HepG2 (cell line): ENCODE measurements at regions not wholly inside any gene's neighbourhood (a gene's known extent, or its start where the extent isn't known, plus 50 kb on each side); places are given as distances from the start of the nearest gene placed in this dataset.

Experiments used
- ATAC-seq: fragments of 200-7000 bp; cut with Tn5 transposase; 3 replicates; pipeline ENCODE4 v1.9.1; 2020; ENCODE audit warnings: mild to moderate bottlenecking, moderate library complexity
- BruUV-seq: library from RNA; stranded (reverse); fragments of 400-500 nt; replicated peaks from 2 replicates; lab custom pipeline; 2021; lab: Mats Ljungman, UMichigan
- CTCF ChIA-PET: fragments of 300-600 bp; formaldehyde crosslinking; extraction: SDS; loops from one replicate; lab custom pipeline; 2021; ENCODE audit warnings: low total read pairs, inconsistent platforms, low intra/inter-chr PET ratio; lab: Yijun Ruan, JAX
- POLR2A ChIA-PET: fragments of 350-600 bp; sonication (Branson Sonifier 250); formaldehyde crosslinking; loops from one replicate; lab custom pipeline; 2020; ENCODE audit warnings: antibody characterized with exemption, inconsistent platforms; lab: Yijun Ruan, JAX
- DNase-seq: peaks from one replicate; pipeline ENCODE4 v3.0.0-alpha.2; 2015; ENCODE audit warnings: low spot score
- FAIRE-seq: peaks from 3 replicates; lab custom pipeline; 2011; peaks lifted over from hg19 to GRCh38; lab: Jason Lieb, UNC
- H2AFZ ChIP-seq: one replicate; pipeline ENCODE4 v1.6.1; 2011; ENCODE audit warnings: low read length, inconsistent platforms
- H3K27ac ChIP-seq: fragments of 300-600 bp; 3 replicates; pipeline ENCODE4 v1.8.0; 2011; ENCODE audit warnings: mixed run types, mild to moderate bottlenecking, mixed read lengths, low read length, inconsistent platforms; ENCODE audit not compliant: insufficient read depth; ENCODE audit errors: extremely low read length
- H3K27me3 ChIP-seq, 2 experiments: fragments of 200-600 bp in 1 of 2; 2 replicates in 1 of 2; 3 replicates in 1 of 2; pipeline versions ENCODE4 v1.6.0 to v1.8.0; 2011; ENCODE audit warnings: low read length in 2 of 2, mild to moderate bottlenecking in 2 of 2, moderate library complexity in 2 of 2, inconsistent platforms in 1 of 2; ENCODE audit not compliant: insufficient read depth in 2 of 2, control insufficient read depth in 1 of 2
- H3K36me3 ChIP-seq, 2 experiments: fragments of 200-600 bp in 1 of 2; replicated peaks in 1 of 2; 2 replicates in 1 of 2; 3 replicates in 1 of 2; pipeline versions ENCODE4 v1.5.1 to v1.8.0; 2011; ENCODE audit warnings: low read length in 2 of 2, inconsistent platforms in 1 of 2; ENCODE audit not compliant: insufficient read depth in 2 of 2, control insufficient read depth in 1 of 2
- H3K4me1 ChIP-seq: 2 replicates; pipeline ENCODE4 v1.5.1; 2012; ENCODE audit warnings: low read length, inconsistent platforms; ENCODE audit not compliant: insufficient read depth
- H3K4me2 ChIP-seq: 2 replicates; pipeline ENCODE4 v1.6.0; 2011; ENCODE audit warnings: low read depth, low read length, inconsistent platforms
- H3K4me3 ChIP-seq, 3 experiments: fragments of 200-600 bp in 1 of 3; sonication (generic), shearing (Covaris generic) in 1 of 3; replicated peaks in 1 of 3; 2 replicates each; pipeline ENCODE4 v1.5.1; 2011 to 2016; ENCODE audit warnings: low read length in 3 of 3, inconsistent platforms in 2 of 3, low read depth in 2 of 3, mild to moderate bottlenecking in 2 of 3, control low read depth in 1 of 3, mixed read lengths in 1 of 3; ENCODE audit not compliant: insufficient read depth in 1 of 3
- H3K79me2 ChIP-seq: one replicate; pipeline ENCODE4 v1.6.1; 2011; ENCODE audit warnings: low read length, inconsistent platforms; ENCODE audit not compliant: insufficient read depth
- H3K9ac ChIP-seq: 2 replicates; pipeline ENCODE4 v1.6.0; 2011; ENCODE audit warnings: mild to moderate bottlenecking, low read depth, low read length, inconsistent platforms; ENCODE audit not compliant: insufficient read depth
- H3K9me3 ChIP-seq: 2 replicates; pipeline ENCODE4 v1.5.1; 2012; ENCODE audit warnings: mild to moderate bottlenecking, low read length
- H4K20me1 ChIP-seq: 2 replicates; pipeline ENCODE4 v1.6.0; 2011; ENCODE audit warnings: inconsistent platforms, mild to moderate bottlenecking, low read length, moderate library complexity; ENCODE audit not compliant: insufficient read depth
- BRCA1 ChIP-seq: sonication (generic); formaldehyde crosslinking; IDR thresholded peaks from 2 replicates; pipeline ENCODE4 v1.4.0; 2020; ENCODE audit warnings: missing genetic modification reagents
- DNMT1 ChIP-seq: sonication (generic); formaldehyde crosslinking; IDR thresholded peaks from 2 replicates; pipeline ENCODE4 v1.5.1; 2020; ENCODE audit warnings: mild to moderate bottlenecking, missing genetic modification reagents
- GPN1 ChIP-seq: sonication (generic); formaldehyde crosslinking; IDR thresholded peaks from 2 replicates; pipeline ENCODE4 v1.5.1; 2020; ENCODE audit warnings: missing genetic modification reagents, borderline replicate concordance
- HDAC1 ChIP-seq: sonication (generic); formaldehyde crosslinking; IDR thresholded peaks from 2 replicates; pipeline ENCODE4 v1.5.1; 2020; ENCODE audit warnings: mild to moderate bottlenecking, missing genetic modification reagents
- KDM5B ChIP-seq: sonication (generic); formaldehyde crosslinking; IDR thresholded peaks from 2 replicates; pipeline ENCODE4 v1.4.0; 2020; ENCODE audit warnings: missing genetic modification reagents, mild to moderate bottlenecking, borderline replicate concordance
- KLF11 ChIP-seq: IDR thresholded peaks from 2 replicates; pipeline ENCODE4 v1.6.1; 2016; ENCODE audit warnings: missing compliant biosample characterization
- KLF16 ChIP-seq, 2 experiments: sonication (generic) in 1 of 2; formaldehyde crosslinking in 1 of 2; IDR thresholded peaks; 2 replicates each; pipeline versions ENCODE4 v1.6.1 to v1.8.0; 2016 to 2023; ENCODE audit warnings: missing genetic modification reagents in 2 of 2, missing compliant biosample characterization in 1 of 2
- MED13 ChIP-seq: sonication (generic); formaldehyde crosslinking; IDR thresholded peaks from 2 replicates; pipeline ENCODE4 v1.5.0; 2020; ENCODE audit warnings: missing genetic modification reagents
- RARG ChIP-seq: sonication (generic); formaldehyde crosslinking; IDR thresholded peaks from 2 replicates; pipeline ENCODE4 v1.4.0; 2020; ENCODE audit warnings: low read depth, mild to moderate bottlenecking, missing genetic modification reagents
- SOX6 ChIP-seq, 2 experiments: fragments of 450-650 bp in 1 of 2; sonication (generic) in 1 of 2; formaldehyde crosslinking in 1 of 2; IDR thresholded peaks; 2 replicates each; pipeline versions ENCODE4 v1.4.0 to v1.6.1; 2017 to 2020; ENCODE audit warnings: antibody characterized with exemption in 1 of 2, mild to moderate bottlenecking in 1 of 2, missing genetic modification reagents in 1 of 2
- SRSF9 ChIP-seq: fragments of 200-400 bp; formaldehyde crosslinking; IDR thresholded peaks from 2 replicates; pipeline ENCODE4 v1.6.1; 2018; ENCODE audit warnings: borderline replicate concordance, mild to moderate bottlenecking, low read depth, low read length; ENCODE audit not compliant: insufficient read depth, poor library complexity, severe bottlenecking
- TFE3 ChIP-seq: IDR thresholded peaks from 2 replicates; pipeline ENCODE4 v1.6.1; 2016
- ZNF549 ChIP-seq: sonication (generic); formaldehyde crosslinking; IDR thresholded peaks from 2 replicates; pipeline ENCODE4 v1.5.0; 2020; ENCODE audit warnings: missing genetic modification reagents
- ZNF572 ChIP-seq: sonication (generic); formaldehyde crosslinking; IDR thresholded peaks from 2 replicates; pipeline ENCODE4 v1.5.1; 2020; ENCODE audit warnings: mild to moderate bottlenecking, missing genetic modification reagents
- ZNF605 ChIP-seq: sonication (generic); formaldehyde crosslinking; IDR thresholded peaks from 2 replicates; pipeline ENCODE4 v1.8.0; 2022; ENCODE audit warnings: mild to moderate bottlenecking, missing genetic modification reagents
- ZNF678 ChIP-seq: sonication (generic); formaldehyde crosslinking; IDR thresholded peaks from 2 replicates; pipeline ENCODE4 v1.4.0; 2020; ENCODE audit warnings: mild to moderate bottlenecking, missing genetic modification reagents
- WGBS: methylation state at CpG from one replicate; pipeline ENCODE4 v1.1.6; 2017; ENCODE audit warnings: low lambda C conversion rate; 5-methylcytosine and 5-hydroxymethylcytosine counted together
- in situ Hi-C: cut with HindIII; loops from 2 replicates; pipeline ENCODE4 v1.10.0; 2017; ENCODE audit warnings: low pct_unique_long_range_greater_than_20kb; ENCODE audit not compliant: extremely low pct_ligation_motif_present
- intact Hi-C: fragments of 100-400 bp; cut with micrococcal nuclease; formaldehyde crosslinking; loops from one replicate; pipeline ENCODE4 v1.10.0; 2022; ENCODE audit not compliant: unreplicated experiment
- TF ChIP-seq, protein P1 (sequence below): sonication (generic); formaldehyde crosslinking; IDR thresholded peaks from 2 replicates; pipeline ENCODE4 v1.4.0; 2020; ENCODE audit warnings: missing genetic modification reagents
- TF ChIP-seq, protein P2 (sequence below): sonication (generic); formaldehyde crosslinking; IDR thresholded peaks from 2 replicates; pipeline ENCODE4 v1.4.0; 2020; ENCODE audit warnings: low read depth, missing genetic modification reagents

DNA sequence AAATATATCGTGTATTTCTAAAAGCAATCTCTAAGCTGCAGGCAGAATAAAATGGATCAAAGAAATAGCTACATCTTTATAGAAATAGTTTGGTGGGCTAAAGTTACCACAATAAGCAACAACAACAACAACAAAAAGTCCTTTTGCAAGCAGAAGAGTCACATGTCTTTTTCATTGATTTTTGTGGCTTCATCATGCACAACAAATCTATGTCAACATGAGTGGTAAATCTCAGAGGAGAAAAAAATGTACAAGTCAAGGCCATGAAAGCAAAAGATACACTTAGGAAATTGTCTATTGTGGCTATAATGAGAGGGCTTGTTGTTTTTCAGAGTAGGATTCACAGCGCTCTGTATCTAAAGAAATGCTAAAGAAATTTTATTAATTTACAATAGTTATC is 269.7 kb downstream of the GRB14 start:
- ChIA-PET POLR2A (no interaction called here), CTCF (no interaction called here)
- H3K4me2 ChIP-seq, result no peak overlapping the region
- no peak overlapping the region for H3K27ac ChIP-seq
- no peak overlapping the region for H3K9ac ChIP-seq
- intact Hi-C loops (no loop called here), in situ Hi-C loops (no loop called here)
- DNase-seq (no peak), ATAC-seq (no peak), FAIRE-seq (no peak)
- H2AFZ ChIP-seq, result no peak overlapping the region
- H3K79me2 ChIP-seq, result no peaks in the 10 kb centered on the region
- no peaks in the 10 kb centered on the region for H3K9me3 ChIP-seq
- no peaks in the 10 kb centered on the region for H3K36me3 ChIP-seq
- H3K27me3 ChIP-seq, result no peaks in the 10 kb centered on the region
- H4K20me1 ChIP-seq, result no peaks in the 10 kb centered on the region
- no TSS peak for BruUV-seq
- H3K4me3 ChIP-seq, result no peak overlapping the region
- 6% methylated on average over 2 of the region's 2 CpGs for WGBS
- H3K4me1 ChIP-seq, result no peaks in the 10 kb centered on the region
- TF ChIP-seq HDAC1 (no peak), SRSF9 (no peak), ZNF572 (CRISPR knock-in tag) (no peak), KDM5B (CRISPR knock-in tag) (no peak), KLF16 (CRISPR knock-in tag; IDR thresholded peaks at IDR 0.05) (no peak), BRCA1 (CRISPR knock-in tag) (no peak), MED13 (no peak), GPN1 (CRISPR knock-in tag) (no peak), DNMT1 (no peak), ZNF678 (CRISPR knock-in tag) (no peak), ZNF605 (CRISPR knock-in tag) (no peak), ZNF549 (CRISPR knock-in tag) (no peak), RARG (CRISPR knock-in tag) (no peak), TFE3 (peak; percentile 75), SOX6 (IDR thresholded peaks at IDR 0.05) (no peak), SOX6 (CRISPR knock-in tag; IDR thresholded peaks at IDR 0.05) (peak; percentile 16; the same call in 1 of the 2 replicates), KLF11 (CRISPR knock-in tag) (no peak)
- TF ChIP-seq, protein P1, sequence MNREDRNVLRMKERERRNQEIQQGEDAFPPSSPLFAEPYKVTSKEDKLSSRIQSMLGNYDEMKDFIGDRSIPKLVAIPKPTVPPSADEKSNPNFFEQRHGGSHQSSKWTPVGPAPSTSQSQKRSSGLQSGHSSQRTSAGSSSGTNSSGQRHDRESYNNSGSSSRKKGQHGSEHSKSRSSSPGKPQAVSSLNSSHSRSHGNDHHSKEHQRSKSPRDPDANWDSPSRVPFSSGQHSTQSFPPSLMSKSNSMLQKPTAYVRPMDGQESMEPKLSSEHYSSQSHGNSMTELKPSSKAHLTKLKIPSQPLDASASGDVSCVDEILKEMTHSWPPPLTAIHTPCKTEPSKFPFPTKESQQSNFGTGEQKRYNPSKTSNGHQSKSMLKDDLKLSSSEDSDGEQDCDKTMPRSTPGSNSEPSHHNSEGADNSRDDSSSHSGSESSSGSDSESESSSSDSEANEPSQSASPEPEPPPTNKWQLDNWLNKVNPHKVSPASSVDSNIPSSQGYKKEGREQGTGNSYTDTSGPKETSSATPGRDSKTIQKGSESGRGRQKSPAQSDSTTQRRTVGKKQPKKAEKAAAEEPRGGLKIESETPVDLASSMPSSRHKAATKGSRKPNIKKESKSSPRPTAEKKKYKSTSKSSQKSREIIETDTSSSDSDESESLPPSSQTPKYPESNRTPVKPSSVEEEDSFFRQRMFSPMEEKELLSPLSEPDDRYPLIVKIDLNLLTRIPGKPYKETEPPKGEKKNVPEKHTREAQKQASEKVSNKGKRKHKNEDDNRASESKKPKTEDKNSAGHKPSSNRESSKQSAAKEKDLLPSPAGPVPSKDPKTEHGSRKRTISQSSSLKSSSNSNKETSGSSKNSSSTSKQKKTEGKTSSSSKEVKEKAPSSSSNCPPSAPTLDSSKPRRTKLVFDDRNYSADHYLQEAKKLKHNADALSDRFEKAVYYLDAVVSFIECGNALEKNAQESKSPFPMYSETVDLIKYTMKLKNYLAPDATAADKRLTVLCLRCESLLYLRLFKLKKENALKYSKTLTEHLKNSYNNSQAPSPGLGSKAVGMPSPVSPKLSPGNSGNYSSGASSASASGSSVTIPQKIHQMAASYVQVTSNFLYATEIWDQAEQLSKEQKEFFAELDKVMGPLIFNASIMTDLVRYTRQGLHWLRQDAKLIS (CRISPR knock-in tag), result no peak
- TF ChIP-seq, protein P2, sequence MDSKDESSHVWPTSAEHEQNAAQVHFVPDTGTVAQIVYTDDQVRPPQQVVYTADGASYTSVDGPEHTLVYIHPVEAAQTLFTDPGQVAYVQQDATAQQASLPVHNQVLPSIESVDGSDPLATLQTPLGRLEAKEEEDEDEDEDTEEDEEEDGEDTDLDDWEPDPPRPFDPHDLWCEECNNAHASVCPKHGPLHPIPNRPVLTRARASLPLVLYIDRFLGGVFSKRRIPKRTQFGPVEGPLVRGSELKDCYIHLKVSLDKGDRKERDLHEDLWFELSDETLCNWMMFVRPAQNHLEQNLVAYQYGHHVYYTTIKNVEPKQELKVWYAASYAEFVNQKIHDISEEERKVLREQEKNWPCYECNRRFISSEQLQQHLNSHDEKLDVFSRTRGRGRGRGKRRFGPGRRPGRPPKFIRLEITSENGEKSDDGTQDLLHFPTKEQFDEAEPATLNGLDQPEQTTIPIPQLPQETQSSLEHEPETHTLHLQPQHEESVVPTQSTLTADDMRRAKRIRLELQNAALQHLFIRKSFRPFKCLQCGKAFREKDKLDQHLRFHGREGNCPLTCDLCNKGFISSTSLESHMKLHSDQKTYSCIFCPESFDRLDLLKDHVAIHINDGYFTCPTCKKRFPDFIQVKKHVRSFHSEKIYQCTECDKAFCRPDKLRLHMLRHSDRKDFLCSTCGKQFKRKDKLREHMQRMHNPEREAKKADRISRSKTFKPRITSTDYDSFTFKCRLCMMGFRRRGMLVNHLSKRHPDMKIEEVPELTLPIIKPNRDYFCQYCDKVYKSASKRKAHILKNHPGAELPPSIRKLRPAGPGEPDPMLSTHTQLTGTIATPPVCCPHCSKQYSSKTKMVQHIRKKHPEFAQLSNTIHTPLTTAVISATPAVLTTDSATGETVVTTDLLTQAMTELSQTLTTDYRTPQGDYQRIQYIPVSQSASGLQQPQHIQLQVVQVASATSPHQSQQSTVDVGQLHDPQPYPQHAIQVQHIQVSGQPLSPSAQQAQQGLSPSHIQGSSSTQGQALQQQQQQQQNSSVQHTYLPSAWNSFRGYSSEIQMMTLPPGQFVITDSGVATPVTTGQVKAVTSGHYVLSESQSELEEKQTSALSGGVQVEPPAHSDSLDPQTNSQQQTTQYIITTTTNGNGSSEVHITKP, result no peak
